Endodermal cell (in vitro differentiated cells): ENCODE measurements at regions not wholly inside any gene's neighbourhood (a gene's known extent, or its start where the extent isn't known, plus 50 kb on each side); places are given as distances from the start of the nearest gene placed in this dataset.
"Not testable (repeated sequence)": the region's sequence is repeated elsewhere in the genome, so short reads cannot be mapped to it uniquely, and the experiment has no call there.

Source experiments
- DNase-seq: peaks from one replicate; pipeline ENCODE4 v3.0.0-alpha.2; 2017
- H3K27ac ChIP-seq: 2 replicates; pipeline ENCODE4 v1.5.1; 2013; ENCODE audit warnings: mild to moderate bottlenecking, low read depth, low read length, moderate library complexity
- H3K27me3 ChIP-seq: 2 replicates; pipeline ENCODE4 v1.6.1; 2013; ENCODE audit warnings: mild to moderate bottlenecking, low read length, moderate library complexity; ENCODE audit not compliant: insufficient read depth, control insufficient read depth, poor library complexity, severe bottlenecking
- H3K36me3 ChIP-seq: 2 replicates; pipeline ENCODE4 v1.7.0; 2013; ENCODE audit warnings: mild to moderate bottlenecking, low read length, moderate library complexity; ENCODE audit not compliant: control insufficient read depth, insufficient read depth
- H3K4me1 ChIP-seq: one replicate; pipeline ENCODE4 v1.7.0; 2013; ENCODE audit warnings: low read length; ENCODE audit not compliant: control insufficient read depth, insufficient read depth
- H3K4me3 ChIP-seq: 2 replicates; pipeline ENCODE4 v1.5.1; 2013; ENCODE audit warnings: mild to moderate bottlenecking, low read length, moderate library complexity
- H3K9ac ChIP-seq: 2 replicates; pipeline ENCODE4 v1.6.1; 2013; ENCODE audit warnings: mild to moderate bottlenecking, low read length, moderate library complexity; ENCODE audit not compliant: poor library complexity, severe bottlenecking; ENCODE audit errors: extremely low read depth
- H3K9me3 ChIP-seq: 2 replicates; pipeline ENCODE4 v1.6.1; 2013; ENCODE audit warnings: mild to moderate bottlenecking, low read length, moderate library complexity; ENCODE audit not compliant: control insufficient read depth
- H3K27ac Mint-ChIP-seq: 2 replicates; pipeline ENCODE4 v1.8.0; 2020; ENCODE audit warnings: mixed read lengths
- H3K27me3 Mint-ChIP-seq: 2 replicates; pipeline ENCODE4 v1.8.0; 2021; ENCODE audit warnings: mild to moderate bottlenecking, mixed read lengths; ENCODE audit not compliant: insufficient read depth
- H3K36me3 Mint-ChIP-seq: 2 replicates; pipeline ENCODE4 v1.8.0; 2020; ENCODE audit warnings: low read depth, mixed read lengths
- H3K4me1 Mint-ChIP-seq: 2 replicates; pipeline ENCODE4 v1.8.0; 2020; ENCODE audit warnings: mixed read lengths
- H3K4me3 Mint-ChIP-seq: 2 replicates; pipeline ENCODE4 v1.8.0; 2020; ENCODE audit warnings: mild to moderate bottlenecking, moderate library complexity, mixed read lengths
- H3K9me3 Mint-ChIP-seq: 2 replicates; pipeline ENCODE4 v1.8.0; 2020; ENCODE audit warnings: mild to moderate bottlenecking, mixed read lengths
- WGBS, 2 experiments: methylation state at CpG; one replicate each; pipeline versions ENCODE4 v1.1.5 to v1.1.7; 2013; ENCODE audit warnings: missing lambda C conversion rate in 2 of 2, mixed read lengths in 1 of 2; ENCODE audit not compliant: insufficient coverage in 1 of 2, insufficient read length in 1 of 2; 5-methylcytosine and 5-hydroxymethylcytosine counted together
- TF ChIP-seq, protein P1 (sequence below): fragments of 200-600 bp; sonication (generic); conservative IDR thresholded peaks from 2 replicates; pipeline ENCODE4 v1.5.0; 2021; ENCODE audit warnings: antibody characterized with exemption, mild to moderate bottlenecking

DNA sequence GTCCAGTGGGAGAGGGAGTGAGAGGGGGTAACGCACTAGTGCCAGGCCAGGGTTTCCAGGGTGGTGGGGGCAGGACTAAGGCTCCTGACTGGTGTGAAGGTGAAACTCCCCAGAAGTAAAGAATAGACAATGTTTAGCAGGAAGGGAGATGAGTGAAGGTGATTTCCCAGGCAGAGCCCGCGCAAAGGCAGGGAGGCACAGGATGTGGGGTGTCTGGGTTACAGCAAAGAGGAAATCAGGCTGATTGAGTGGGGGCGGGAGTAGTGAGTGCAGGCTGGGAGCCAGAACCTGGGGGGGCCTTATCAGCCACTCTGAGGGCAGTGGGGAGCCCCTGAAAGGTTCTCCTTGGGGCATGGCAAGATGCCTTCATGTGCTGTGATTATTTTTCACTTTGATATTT lies 167.5 kb downstream of the UTP18 start:
- no peaks in the 10 kb centered on the region for H3K36me3 Mint-ChIP-seq
- TF ChIP-seq, protein P1, sequence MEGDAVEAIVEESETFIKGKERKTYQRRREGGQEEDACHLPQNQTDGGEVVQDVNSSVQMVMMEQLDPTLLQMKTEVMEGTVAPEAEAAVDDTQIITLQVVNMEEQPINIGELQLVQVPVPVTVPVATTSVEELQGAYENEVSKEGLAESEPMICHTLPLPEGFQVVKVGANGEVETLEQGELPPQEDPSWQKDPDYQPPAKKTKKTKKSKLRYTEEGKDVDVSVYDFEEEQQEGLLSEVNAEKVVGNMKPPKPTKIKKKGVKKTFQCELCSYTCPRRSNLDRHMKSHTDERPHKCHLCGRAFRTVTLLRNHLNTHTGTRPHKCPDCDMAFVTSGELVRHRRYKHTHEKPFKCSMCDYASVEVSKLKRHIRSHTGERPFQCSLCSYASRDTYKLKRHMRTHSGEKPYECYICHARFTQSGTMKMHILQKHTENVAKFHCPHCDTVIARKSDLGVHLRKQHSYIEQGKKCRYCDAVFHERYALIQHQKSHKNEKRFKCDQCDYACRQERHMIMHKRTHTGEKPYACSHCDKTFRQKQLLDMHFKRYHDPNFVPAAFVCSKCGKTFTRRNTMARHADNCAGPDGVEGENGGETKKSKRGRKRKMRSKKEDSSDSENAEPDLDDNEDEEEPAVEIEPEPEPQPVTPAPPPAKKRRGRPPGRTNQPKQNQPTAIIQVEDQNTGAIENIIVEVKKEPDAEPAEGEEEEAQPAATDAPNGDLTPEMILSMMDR, result no peak
- no peak overlapping the region for H3K4me3 Mint-ChIP-seq
- H3K9me3 ChIP-seq, result peaks cover 20% of the 10 kb centered on the region
- WGBS, 2 experiments, result 93% methylated on average over 3 to 4 of the region's 4 CpGs
- peaks cover 2% of the 10 kb centered on the region for H3K27me3 Mint-ChIP-seq
- H3K4me1 Mint-ChIP-seq, result no peaks in the 10 kb centered on the region
- no peaks in the 10 kb centered on the region for H3K4me1 ChIP-seq
- H3K27ac ChIP-seq, result no peak overlapping the region
- no peak overlapping the region for H3K9ac ChIP-seq
- H3K36me3 ChIP-seq, result no peaks in the 10 kb centered on the region
- no peak overlapping the region for H3K4me3 ChIP-seq
- H3K27me3 ChIP-seq, result no peaks in the 10 kb centered on the region
- no peak overlapping the region for H3K27ac Mint-ChIP-seq
- peaks cover 21% of the 10 kb centered on the region for H3K9me3 Mint-ChIP-seq
- DNase-seq, result no peak

DNA sequence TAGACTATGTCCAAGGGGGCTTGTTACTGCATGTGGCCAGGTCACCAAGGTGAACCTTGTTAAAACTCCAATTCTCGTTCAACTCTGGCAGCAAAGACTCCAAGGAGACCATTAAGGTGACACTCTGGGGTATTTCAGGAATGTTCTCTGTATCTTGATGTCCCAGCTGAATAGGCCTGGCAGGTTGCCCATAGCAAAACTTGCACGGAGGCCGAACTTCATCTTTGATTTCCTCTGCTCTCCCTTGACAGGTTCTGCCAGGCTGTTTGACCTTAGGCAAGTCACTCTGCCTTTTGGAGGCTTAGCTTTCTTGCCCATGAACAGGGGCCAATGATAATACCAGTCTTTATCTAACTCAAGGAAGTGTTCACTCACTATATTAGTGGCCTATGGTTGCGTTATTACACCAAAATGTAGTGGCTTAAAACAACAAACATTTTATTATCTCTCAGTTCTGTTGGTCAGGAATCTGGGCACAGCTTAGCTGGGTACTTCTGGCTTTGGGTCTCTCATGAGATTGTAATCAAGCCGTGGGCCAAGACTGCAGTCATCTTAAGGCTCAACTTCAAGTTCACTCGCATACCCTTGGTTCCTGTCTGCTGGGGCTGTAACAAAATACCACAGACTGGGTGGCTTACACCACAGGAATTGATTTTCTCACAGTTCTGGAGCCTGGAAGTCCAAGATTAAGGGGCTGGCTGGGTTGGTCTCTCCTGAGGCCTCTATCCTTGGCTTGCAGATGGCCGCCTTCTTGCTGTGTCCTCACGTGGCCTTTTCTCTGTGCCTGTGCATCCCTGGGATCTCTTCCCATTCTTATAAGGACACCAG lies 168.5 kb downstream of the UTP18 start:
- H3K27me3 Mint-ChIP-seq, result peaks cover 2% of the 10 kb centered on the region

GRCh38 chr17:51429938-51430337 lies 169.6 kb downstream of the UTP18 start:
- not testable (repeated sequence) for H3K27ac ChIP-seq, H3K36me3 ChIP-seq, H3K4me3 Mint-ChIP-seq, H3K27me3 ChIP-seq, H3K4me1 ChIP-seq, H3K36me3 Mint-ChIP-seq, H3K27me3 Mint-ChIP-seq, H3K4me1 Mint-ChIP-seq, DNase-seq, H3K27ac Mint-ChIP-seq, H3K9ac ChIP-seq, H3K4me3 ChIP-seq
- 80 to 92% methylated on average over 1 to 3 of the region's 3 CpGs for WGBS, 2 experiments
- H3K9me3 Mint-ChIP-seq, result peaks cover 21% of the 10 kb centered on the region
- H3K9me3 ChIP-seq, result peaks cover 20% of the 10 kb centered on the region

More for the DNA sequence above, 168.5 kb downstream of the UTP18 start:
- Mint-ChIP-seq H3K27ac (no peak overlapping the region), H3K4me3 (no peak overlapping the region), H3K36me3 (no peaks in the 10 kb centered on the region), H3K9me3 (peaks cover 21% of the 10 kb centered on the region), H3K4me1 (no peaks in the 10 kb centered on the region)
- Histone ChIP-seq H3K27me3 (no peaks in the 10 kb centered on the region), H3K4me1 (no peaks in the 10 kb centered on the region), H3K36me3 (no peaks in the 10 kb centered on the region), H3K27ac (no peak overlapping the region), H3K9ac (no peak overlapping the region), H3K4me3 (no peak overlapping the region), H3K9me3 (peaks cover 20% of the 10 kb centered on the region)
- TF ChIP-seq, protein P1, result no peak
- WGBS, 2 experiments, result 93 to 99% methylated on average over 7 to 8 of the region's 8 CpGs
- DNase-seq, result no peak
